ENCODE measurements at regions not wholly inside any gene's neighbourhood (a gene's known extent, or its start where the extent isn't known, plus 50 kb on each side); places are given as distances from the start of the nearest gene placed in this dataset.

- ATAC-seq (peak; percentile 27 to 97 (median 91)), DNase-seq (no peak)
- Histone ChIP-seq H3K27ac (no peak overlapping the region), H3K36me3 (ENCODE audit: insufficient read depth in 1 of 2, low read depth in 1 of 2) (no peaks in the 10 kb centered on the region), H3K4me1 (peaks cover 16% of the 10 kb centered on the region), H3K27me3 (ENCODE audit: insufficient read depth in 3 of 3, low read length in 2 of 3) (no peaks in the 10 kb centered on the region), H3K4me3 (no peak overlapping the region), H3K9me3 (no peaks in the 10 kb centered on the region)
- intact Hi-C loops (cut with DNase I): loop anchor here in 1 of 2 donors (5.0 kb wide), 1 partner anchor 36 kb away; no protein-coding TSS in a partner anchor
- no peak for TF ChIP-seq CTCF (IDR thresholded peaks at IDR 0.05)
Observed at GRCh38 chr9:107123389-107123788, 159.7 kb upstream of the RAD23B start.

GRCh38 chr9:107127608-107128007 is 155.5 kb upstream of the RAD23B start:
- no peaks in the 10 kb centered on the region for H3K36me3 ChIP-seq (ENCODE audit: insufficient read depth in 1 of 2, low read depth in 1 of 2)
- intact Hi-C loops (cut with DNase I): no loop called here
- no peaks in the 10 kb centered on the region for H3K9me3 ChIP-seq
- 86 to 90% (median 88%) methylated on average over 5 of the region's 5 CpGs for WGBS, 3 donors
- H3K27ac ChIP-seq: no peak overlapping the region
- DNase-seq: no peak
- TF ChIP-seq CTCF (IDR thresholded peaks at IDR 0.05): no peak
- peaks cover 20% of the 10 kb centered on the region for H3K4me1 ChIP-seq
- ATAC-seq: no peak
- no peak overlapping the region for H3K4me3 ChIP-seq
- no peaks in the 10 kb centered on the region for H3K27me3 ChIP-seq (ENCODE audit: insufficient read depth in 3 of 3, low read length in 2 of 3)

- Histone ChIP-seq H3K9me3 (no peaks in the 10 kb centered on the region), H3K4me3 (no peak overlapping the region), H3K36me3 (ENCODE audit: insufficient read depth in 1 of 2, low read depth in 1 of 2) (no peaks in the 10 kb centered on the region), H3K4me1 (peaks cover 6% of the 10 kb centered on the region), H3K27me3 (ENCODE audit: insufficient read depth in 3 of 3, low read length in 2 of 3) (no peaks in the 10 kb centered on the region), H3K27ac (peak overlapping the region; percentile 9)
- TF ChIP-seq CTCF (IDR thresholded peaks at IDR 0.05): no peak
- peak in 3 of 4 donors; percentile 65 to 93 (median 89) for ATAC-seq
- DNase-seq: peak in 1 of 2 donors; percentile 60
- WGBS, 3 donors: 40 to 43% (median 42%) methylated on average over 5 of the region's 5 CpGs
- intact Hi-C loops (cut with DNase I): no loop called here
Observed at GRCh38 chr9:107131108-107131799, 151.8 kb upstream of the RAD23B start.

GRCh38 chr9:107136296-107136695 is 146.8 kb upstream of the RAD23B start:
- no peak for DNase-seq
- TF ChIP-seq CTCF (IDR thresholded peaks at IDR 0.05): no peak
- ATAC-seq: no peak
- H3K27me3 ChIP-seq (ENCODE audit: insufficient read depth in 3 of 3, low read length in 2 of 3): no peaks in the 10 kb centered on the region
- no peaks in the 10 kb centered on the region for H3K9me3 ChIP-seq
- intact Hi-C loops (cut with DNase I): loop anchor here in 1 of 2 donors (5.0 kb wide), 2 partner anchors 36 to 206 kb away; no protein-coding TSS in a partner anchor
- no peak overlapping the region for H3K27ac ChIP-seq
- H3K4me3 ChIP-seq: no peak overlapping the region
- WGBS, 3 donors: 88 to 95% (median 94%) methylated on average over 2 of the region's 2 CpGs
- peaks cover 13% of the 10 kb centered on the region for H3K4me1 ChIP-seq
- no peaks in the 10 kb centered on the region for H3K36me3 ChIP-seq (ENCODE audit: insufficient read depth in 1 of 2, low read depth in 1 of 2)
